ENCODE measurements at regions not wholly inside any gene's neighbourhood (a gene's known extent, or its start where the extent isn't known, plus 50 kb on each side); places are given as distances from the start of the nearest gene placed in this dataset.

GRCh38 chr10:59456199-59456598 is 93.8 kb upstream of the FAM13C start:
- no peak overlapping the region for H3K27ac ChIP-seq
- TF ChIP-seq ZFX (IDR thresholded peaks at IDR 0.05) = no peak
- no peak for TF ChIP-seq CTCF (conservative IDR thresholded peaks at IDR 0.05)

- TF ChIP-seq ZFX (IDR thresholded peaks at IDR 0.05) (no peak), CTCF (conservative IDR thresholded peaks at IDR 0.05) (no peak)
- no peak overlapping the region; the same call in 1 of the 2 replicates for H3K27ac ChIP-seq
Observed at GRCh38 chr10:59454171-59454919, 92.0 kb upstream of the FAM13C start.

GRCh38 chr10:59448616-59449015 is 86.3 kb upstream of the FAM13C start:
- TF ChIP-seq CTCF (conservative IDR thresholded peaks at IDR 0.05) = no peak
- no peak for TF ChIP-seq ZFX (IDR thresholded peaks at IDR 0.05)
- no peak overlapping the region for H3K27ac ChIP-seq

GRCh38 chr10:59435707-59436106 is 73.4 kb upstream of the FAM13C start:
- H3K27ac ChIP-seq = no peak overlapping the region
- TF ChIP-seq CTCF (conservative IDR thresholded peaks at IDR 0.05) (no peak), ZFX (IDR thresholded peaks at IDR 0.05) (no peak)

GRCh38 chr10:59434463-59435321 is 72.3 kb upstream of the FAM13C start:
- H3K27ac ChIP-seq = no peak overlapping the region
- TF ChIP-seq ZFX (IDR thresholded peaks at IDR 0.05) (no peak), CTCF (conservative IDR thresholded peaks at IDR 0.05) (no peak)

- no peak for TF ChIP-seq CTCF (conservative IDR thresholded peaks at IDR 0.05)
- no peak for TF ChIP-seq ZFX (IDR thresholded peaks at IDR 0.05)
- H3K27ac ChIP-seq = no peak overlapping the region
Observed at GRCh38 chr10:59433720-59434428, 71.5 kb upstream of the FAM13C start.

All from C4-2B (cell line).